GM10248 (cell line): ENCODE measurements at regions not wholly inside any gene's neighbourhood (a gene's known extent, or its start where the extent isn't known, plus 50 kb on each side); places are given as distances from the start of the nearest gene placed in this dataset.

Source experiments
- CTCF ChIA-PET: fragments of 300-600 bp; sonication (Branson Sonifier 250); formaldehyde crosslinking; extraction: SDS; loops from one replicate; lab custom pipeline; 2021; ENCODE audit warnings: antibody characterized with exemption; lab: Yijun Ruan, JAX
- POLR2A ChIA-PET: fragments of 350-650 bp; sonication (Branson Sonifier 250); formaldehyde crosslinking; extraction: SDS; loops from one replicate; lab custom pipeline; 2020; ENCODE audit warnings: antibody characterized with exemption; lab: Yijun Ruan, JAX
- DNase-seq: peaks from one replicate; pipeline ENCODE4 v3.0.0; 2012; ENCODE audit errors: extremely low spot score
- TF ChIP-seq, protein P1 (sequence below): IDR thresholded peaks from 2 replicates; pipeline ENCODE4 v1.5.1; 2012; ENCODE audit warnings: mild to moderate bottlenecking, low read depth; ENCODE audit errors: extremely low read depth, missing control alignments, control extremely low read depth

GRCh38 chr3:147615035-147615434 lies 205.9 kb downstream of the ZIC1 start:
- no peak for DNase-seq
- ChIA-PET POLR2A (no interaction called here), CTCF (interaction anchor here (1.0 kb wide), 1 partner anchor 9 kb away, joined by 3 read pairs; no protein-coding TSS in a partner anchor)
- TF ChIP-seq, protein P1, sequence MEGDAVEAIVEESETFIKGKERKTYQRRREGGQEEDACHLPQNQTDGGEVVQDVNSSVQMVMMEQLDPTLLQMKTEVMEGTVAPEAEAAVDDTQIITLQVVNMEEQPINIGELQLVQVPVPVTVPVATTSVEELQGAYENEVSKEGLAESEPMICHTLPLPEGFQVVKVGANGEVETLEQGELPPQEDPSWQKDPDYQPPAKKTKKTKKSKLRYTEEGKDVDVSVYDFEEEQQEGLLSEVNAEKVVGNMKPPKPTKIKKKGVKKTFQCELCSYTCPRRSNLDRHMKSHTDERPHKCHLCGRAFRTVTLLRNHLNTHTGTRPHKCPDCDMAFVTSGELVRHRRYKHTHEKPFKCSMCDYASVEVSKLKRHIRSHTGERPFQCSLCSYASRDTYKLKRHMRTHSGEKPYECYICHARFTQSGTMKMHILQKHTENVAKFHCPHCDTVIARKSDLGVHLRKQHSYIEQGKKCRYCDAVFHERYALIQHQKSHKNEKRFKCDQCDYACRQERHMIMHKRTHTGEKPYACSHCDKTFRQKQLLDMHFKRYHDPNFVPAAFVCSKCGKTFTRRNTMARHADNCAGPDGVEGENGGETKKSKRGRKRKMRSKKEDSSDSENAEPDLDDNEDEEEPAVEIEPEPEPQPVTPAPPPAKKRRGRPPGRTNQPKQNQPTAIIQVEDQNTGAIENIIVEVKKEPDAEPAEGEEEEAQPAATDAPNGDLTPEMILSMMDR = no peak

GRCh38 chr3:147616998-147617619 lies 207.9 kb downstream of the ZIC1 start:
- ChIA-PET CTCF (no interaction called here), POLR2A (no interaction called here)
- TF ChIP-seq, protein P1 = peak; percentile 22
- DNase-seq = no peak

DNA sequence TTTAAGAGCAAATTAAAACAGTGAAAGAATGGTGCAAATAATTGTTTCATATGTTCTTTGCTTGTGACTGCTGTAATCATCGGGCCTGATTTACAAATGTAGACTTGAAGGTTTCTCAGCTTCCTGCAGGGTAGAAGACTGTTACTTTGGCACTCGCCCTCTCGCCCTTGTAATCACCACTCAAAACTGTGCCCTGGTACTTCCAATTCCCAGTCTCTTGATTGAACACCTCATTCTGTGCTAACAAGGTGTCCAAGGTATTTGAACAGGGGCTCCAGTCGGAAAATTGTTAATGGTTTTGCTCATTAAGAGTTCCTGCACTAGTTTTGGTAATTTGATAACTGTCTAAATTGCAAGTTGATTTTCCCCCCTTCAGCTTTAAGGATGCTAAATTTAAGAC lies 209.5 kb downstream of the ZIC1 start:
- POLR2A ChIA-PET = no interaction called here
- TF ChIP-seq, protein P1 = no peak
- CTCF ChIA-PET = interaction anchor here (1.5 kb wide), 1 partner anchor 257 kb away, joined by 5 read pairs; no protein-coding TSS in a partner anchor
- no peak for DNase-seq

DNA sequence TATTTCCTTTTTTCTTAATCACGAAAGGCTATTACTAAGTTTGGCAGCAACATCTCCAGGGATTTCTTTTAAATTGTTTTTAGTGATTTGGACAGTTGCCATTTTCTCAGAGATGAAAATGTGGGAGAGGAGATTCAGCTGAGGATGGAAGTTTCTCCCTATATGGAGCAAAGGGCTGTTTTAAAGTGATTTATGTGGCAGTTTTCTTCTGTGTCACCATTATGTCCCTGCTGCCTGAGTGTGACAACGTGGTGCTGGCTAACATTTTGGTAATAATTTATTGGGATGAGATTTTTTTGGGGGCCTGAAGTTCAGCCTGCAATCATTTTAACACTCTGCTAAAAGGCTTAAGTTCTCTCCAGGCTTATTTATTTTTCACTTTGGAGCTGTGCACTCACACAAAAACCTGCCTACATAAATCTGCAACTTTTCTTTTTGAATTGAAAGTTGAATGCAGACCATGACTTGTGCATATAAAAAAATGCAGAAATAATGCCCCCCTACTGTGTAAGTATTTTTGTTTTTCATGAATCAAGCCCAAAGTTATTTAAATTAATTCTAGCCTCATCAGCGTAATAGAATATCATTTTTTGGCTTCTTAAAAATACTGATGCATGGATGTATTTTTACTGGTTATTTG lies 210.9 kb downstream of the ZIC1 start:
- DNase-seq = no peak
- ChIA-PET POLR2A (no interaction called here), CTCF (no interaction called here)
- TF ChIP-seq, protein P1 = no peak

DNA sequence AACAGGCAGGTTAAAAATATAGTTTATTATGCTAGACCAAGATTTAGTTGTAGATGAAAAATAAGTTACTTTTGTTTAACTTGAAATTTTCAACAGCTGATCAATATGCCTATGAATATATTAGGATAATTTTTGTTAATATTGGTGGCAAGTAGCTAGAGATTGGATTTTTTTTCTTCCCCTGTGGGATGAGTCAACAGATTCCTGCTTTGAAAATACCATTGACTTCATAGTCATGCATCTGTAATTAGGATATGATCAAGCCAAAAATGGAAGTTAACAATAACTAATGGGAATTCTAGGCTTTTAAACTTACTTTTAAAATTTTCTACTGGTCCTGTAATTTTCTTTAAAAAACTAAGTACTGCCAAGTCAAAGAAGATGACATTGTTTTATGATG lies 211.7 kb downstream of the ZIC1 start:
- no peak for DNase-seq
- TF ChIP-seq, protein P1 = no peak
- CTCF ChIA-PET = no interaction called here
- POLR2A ChIA-PET = no interaction called here

GRCh38 chr3:147630921-147631415 lies 221.8 kb downstream of the ZIC1 start:
- POLR2A ChIA-PET = no interaction called here
- TF ChIP-seq, protein P1 = no peak

More at GRCh38 chr3:147630921-147631415, 221.8 kb downstream of the ZIC1 start:
- CTCF ChIA-PET = interaction anchor here (1.3 to 1.7 kb wide), 2 partner anchors 11 to 22 kb away, joined by 4 read pairs; no protein-coding TSS in a partner anchor
- no peak for DNase-seq
